GM12878 (cell line): ENCODE measurements at regions not wholly inside any gene's neighbourhood (a gene's known extent, or its start where the extent isn't known, plus 50 kb on each side); places are given as distances from the start of the nearest gene placed in this dataset.

Experiments used
- ATAC-seq: fragments of 200-7000 bp; cut with Tn5 transposase; 3 replicates; pipeline ENCODE4 v1.9.1; 2020; ENCODE audit warnings: mild to moderate bottlenecking, moderate library complexity
- BruUV-seq: library from RNA; stranded (reverse); fragments of 400-500 nt; replicated peaks from 2 replicates; lab custom pipeline; 2021; lab: Mats Ljungman, UMichigan
- CTCF ChIA-PET: fragments of 300-600 bp; sonication (Branson Sonifier 250); formaldehyde crosslinking; extraction: SDS; loops from one replicate; lab custom pipeline; 2021; ENCODE audit warnings: inconsistent platforms; lab: Yijun Ruan, JAX
- POLR2A ChIA-PET: fragments of 350-600 bp; formaldehyde crosslinking; extraction: SDS; loops from one replicate; lab custom pipeline; 2021; ENCODE audit warnings: inconsistent platforms; lab: Charles Lee
- RAD21 ChIA-PET: fragments of 300-600 bp; sonication (Branson Sonifier 250); formaldehyde crosslinking; loops from one replicate; lab custom pipeline; 2023; ENCODE audit warnings: antibody characterized with exemption; ENCODE audit not compliant: unreplicated experiment; lab: Charles Lee
- SMC1A ChIA-PET: fragments of 300-600 bp; sonication (Branson Sonifier 250); formaldehyde crosslinking; loops from one replicate; lab custom pipeline; 2023; ENCODE audit not compliant: unreplicated experiment, uncharacterized antibody; lab: Charles Lee
- DNase-seq: peaks from one replicate; pipeline ENCODE4 v3.0.0-alpha.2; 2011; ENCODE audit warnings: low read depth, low spot score
- FAIRE-seq: peaks from 3 replicates; lab custom pipeline; 2011; peaks lifted over from hg19 to GRCh38; lab: Jason Lieb, UNC
- H2AFZ ChIP-seq: 2 replicates; pipeline ENCODE4 v1.6.0; 2011; ENCODE audit warnings: low read depth, low read length, control low read depth; ENCODE audit not compliant: control insufficient read depth
- H3K27ac ChIP-seq: 2 replicates; pipeline ENCODE4 v1.5.1; 2011; ENCODE audit warnings: control low read depth; ENCODE audit not compliant: control insufficient read depth, insufficient read depth
- H3K27me3 ChIP-seq, 2 experiments: replicated peaks in 1 of 2; 2 replicates each; pipeline versions ENCODE4 v1.6.0 to v1.6.1; 2011; ENCODE audit warnings: low read length in 1 of 2; ENCODE audit not compliant: control insufficient read depth in 2 of 2, insufficient read depth in 2 of 2
- H3K36me3 ChIP-seq, 2 experiments: 2 replicates each; pipeline ENCODE4 v1.5.1; 2011; ENCODE audit warnings: low read length in 1 of 2; ENCODE audit not compliant: control insufficient read depth in 2 of 2, insufficient read depth in 2 of 2
- H3K4me1 ChIP-seq: 2 replicates; pipeline ENCODE4 v1.6.1; 2011; ENCODE audit warnings: mild to moderate bottlenecking, low read length, moderate library complexity, mixed read lengths; ENCODE audit not compliant: control insufficient read depth, insufficient read depth
- H3K4me2 ChIP-seq: 2 replicates; pipeline ENCODE4 v1.6.0; 2011; ENCODE audit warnings: control low read depth; ENCODE audit not compliant: control insufficient read depth, insufficient read depth
- H3K4me3 ChIP-seq: fragments of 200-600 bp; sonication (generic); 2 replicates; pipeline ENCODE4 v1.5.1; 2016
- H3K79me2 ChIP-seq: 2 replicates; pipeline ENCODE4 v1.6.0; 2011; ENCODE audit warnings: low read length; ENCODE audit not compliant: control insufficient read depth, insufficient read depth
- H3K9ac ChIP-seq: 2 replicates; pipeline ENCODE4 v1.8.0; 2011; ENCODE audit warnings: low read length, control low read depth, mixed read lengths; ENCODE audit not compliant: control insufficient read depth, insufficient read depth
- H3K9me3 ChIP-seq: replicated peaks from 3 replicates; pipeline ENCODE4 v1.5.1; 2011; ENCODE audit warnings: mild to moderate bottlenecking, low read length; ENCODE audit not compliant: control insufficient read depth, insufficient read depth
- H4K20me1 ChIP-seq: 2 replicates; pipeline ENCODE4 v1.6.0; 2011; ENCODE audit not compliant: control insufficient read depth, insufficient read depth
- BHLHE40 ChIP-seq, 2 experiments: fragments of 450-650 bp in 1 of 2; IDR thresholded peaks; 2 replicates each; pipeline ENCODE4 v1.6.1; 2011 to 2017; ENCODE audit warnings: low read depth in 2 of 2, borderline replicate concordance in 1 of 2, improper control_type of control experiment in 1 of 2, low read length in 1 of 2, mild to moderate bottlenecking in 1 of 2
- NFXL1 ChIP-seq: fragments of 450-650 bp; IDR thresholded peaks from 2 replicates; pipeline ENCODE4 v1.6.1; 2017; ENCODE audit warnings: antibody characterized with exemption, mild to moderate bottlenecking, borderline replicate concordance
- WGBS: methylation state at CpG from one replicate; pipeline ENCODE4 v1.1.6; 2016; ENCODE audit warnings: low lambda C conversion rate; ENCODE audit not compliant: insufficient replicate concordance, insufficient coverage; ENCODE audit errors: missing lambda C conversion rate; 5-methylcytosine and 5-hydroxymethylcytosine counted together
- in situ Hi-C: fragments of 300-500 bp; cut with MboI; formaldehyde crosslinking; loops from 9 replicates; pipeline ENCODE4 v1.14.3; 2018; ENCODE audit warnings: mixed read lengths
- intact Hi-C: fragments of 100-400 bp; cut with micrococcal nuclease; formaldehyde crosslinking; loops from one replicate; pipeline ENCODE4 v1.14.2; 2022; ENCODE audit not compliant: unreplicated experiment
- TF ChIP-seq, protein P1 (sequence below): fragments of 450-650 bp; IDR thresholded peaks from 2 replicates; pipeline ENCODE4 v1.6.1; 2016; ENCODE audit warnings: mild to moderate bottlenecking

DNA sequence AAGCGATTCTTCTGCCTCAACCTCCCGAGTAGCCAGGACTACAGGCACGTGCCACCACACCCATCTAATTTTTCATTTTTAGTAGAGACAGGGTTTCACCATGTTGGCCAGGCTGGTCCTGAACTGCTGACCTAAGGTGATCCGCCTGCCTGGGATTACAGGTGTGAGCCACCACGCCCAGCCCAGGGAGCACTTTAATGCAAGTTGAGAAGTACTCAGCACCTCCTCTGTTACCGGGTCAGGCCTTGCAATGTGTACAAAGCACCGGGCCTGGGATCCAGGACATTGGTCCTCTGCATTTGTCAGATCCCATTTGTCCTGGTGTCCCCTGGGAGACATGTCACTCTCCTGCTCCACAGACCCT is 143.6 kb downstream of the TOMM20 start:
- WGBS: 74% methylated on average over 7 of the region's 7 CpGs
- peak overlapping the region; percentile 71 for H3K27ac ChIP-seq
- no peak for ATAC-seq
- BruUV-seq: no TSS peak
- FAIRE-seq: no peak
- no peak overlapping the region for H3K4me2 ChIP-seq
- no peaks in the 10 kb centered on the region for H3K27me3 ChIP-seq
- peaks cover 2% of the 10 kb centered on the region; the same call in 1 of the 2 replicates for H3K79me2 ChIP-seq
- H3K36me3 ChIP-seq: no peaks in the 10 kb centered on the region
- SMC1A ChIA-PET: interaction anchor here (1.0 to 8.0 kb wide), 4 partner anchors 9 to 23 kb away, joined by 3 to 108 read pairs (median 16); no protein-coding TSS in a partner anchor
- no peaks in the 10 kb centered on the region for H4K20me1 ChIP-seq
- POLR2A ChIA-PET: interaction anchor here (1.1 kb wide), 1 partner anchor 23 kb away, joined by 4 read pairs; no protein-coding TSS in a partner anchor
- no peak overlapping the region for H3K9ac ChIP-seq
- in situ Hi-C loops: no loop called here
- CTCF ChIA-PET: interaction anchor here (1.0 kb wide), 1 partner anchor 25 kb away, joined by 4 read pairs; no protein-coding TSS in a partner anchor
- intact Hi-C loops: no loop called here
- H2AFZ ChIP-seq: no peak overlapping the region
- DNase-seq: no peak
- peaks cover 78% of the 10 kb centered on the region for H3K4me1 ChIP-seq
- H3K4me3 ChIP-seq: no peak overlapping the region
- RAD21 ChIA-PET: interaction anchor here (0.7 to 6.5 kb wide), 4 partner anchors 23 to 92 kb away, joined by 3 to 82 read pairs (median 4); no protein-coding TSS in a partner anchor
- TF ChIP-seq, protein P1, sequence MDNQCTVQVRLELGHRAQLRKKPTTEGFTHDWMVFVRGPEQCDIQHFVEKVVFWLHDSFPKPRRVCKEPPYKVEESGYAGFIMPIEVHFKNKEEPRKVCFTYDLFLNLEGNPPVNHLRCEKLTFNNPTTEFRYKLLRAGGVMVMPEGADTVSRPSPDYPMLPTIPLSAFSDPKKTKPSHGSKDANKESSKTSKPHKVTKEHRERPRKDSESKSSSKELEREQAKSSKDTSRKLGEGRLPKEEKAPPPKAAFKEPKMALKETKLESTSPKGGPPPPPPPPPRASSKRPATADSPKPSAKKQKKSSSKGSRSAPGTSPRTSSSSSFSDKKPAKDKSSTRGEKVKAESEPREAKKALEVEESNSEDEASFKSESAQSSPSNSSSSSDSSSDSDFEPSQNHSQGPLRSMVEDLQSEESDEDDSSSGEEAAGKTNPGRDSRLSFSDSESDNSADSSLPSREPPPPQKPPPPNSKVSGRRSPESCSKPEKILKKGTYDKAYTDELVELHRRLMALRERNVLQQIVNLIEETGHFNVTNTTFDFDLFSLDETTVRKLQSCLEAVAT: 0 out of 2 replicates have a peak, but pooled peaks have one; percentile 35
- no peak for TF ChIP-seq NFXL1
- TF ChIP-seq BHLHE40 (IDR thresholded peaks at IDR 0.05; ENCODE audit: borderline replicate concordance in 1 of 2, low read depth in 2 of 2, low read length in 1 of 2): 0 out of 4 replicates have a peak, but pooled peaks of 1 of the 2 experiments have one; percentile 3
- H3K9me3 ChIP-seq: no peaks in the 10 kb centered on the region; the same call in 2 of the 3 replicates
